ENCODE measurements at regions not wholly inside any gene's neighbourhood (a gene's known extent, or its start where the extent isn't known, plus 50 kb on each side); places are given as distances from the start of the nearest gene placed in this dataset.

GRCh38 chr2:8314063-8314462, 367.8 kb upstream of the ID2 start:
- no peak for TF ChIP-seq ZSCAN23 (tag by site-specific recombination; IDR thresholded peaks at IDR 0.05)
- TF ChIP-seq ZNF776 (tag by site-specific recombination; IDR thresholded peaks at IDR 0.05; ENCODE audit: borderline replicate concordance) = no peak
- no peak for TF ChIP-seq KLF9 (tag by site-specific recombination; IDR thresholded peaks at IDR 0.05; ENCODE audit: low read depth)
- TF ChIP-seq ZNF521 (tag by site-specific recombination; IDR thresholded peaks at IDR 0.05) = no peak
- no peak for TF ChIP-seq CTCF (tag by site-specific recombination; IDR thresholded peaks at IDR 0.05)
- TF ChIP-seq, protein P1, sequence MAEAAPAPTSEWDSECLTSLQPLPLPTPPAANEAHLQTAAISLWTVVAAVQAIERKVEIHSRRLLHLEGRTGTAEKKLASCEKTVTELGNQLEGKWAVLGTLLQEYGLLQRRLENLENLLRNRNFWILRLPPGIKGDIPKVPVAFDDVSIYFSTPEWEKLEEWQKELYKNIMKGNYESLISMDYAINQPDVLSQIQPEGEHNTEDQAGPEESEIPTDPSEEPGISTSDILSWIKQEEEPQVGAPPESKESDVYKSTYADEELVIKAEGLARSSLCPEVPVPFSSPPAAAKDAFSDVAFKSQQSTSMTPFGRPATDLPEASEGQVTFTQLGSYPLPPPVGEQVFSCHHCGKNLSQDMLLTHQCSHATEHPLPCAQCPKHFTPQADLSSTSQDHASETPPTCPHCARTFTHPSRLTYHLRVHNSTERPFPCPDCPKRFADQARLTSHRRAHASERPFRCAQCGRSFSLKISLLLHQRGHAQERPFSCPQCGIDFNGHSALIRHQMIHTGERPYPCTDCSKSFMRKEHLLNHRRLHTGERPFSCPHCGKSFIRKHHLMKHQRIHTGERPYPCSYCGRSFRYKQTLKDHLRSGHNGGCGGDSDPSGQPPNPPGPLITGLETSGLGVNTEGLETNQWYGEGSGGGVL (tag by site-specific recombination; IDR thresholded peaks at IDR 0.05) = no peak
- no peak for TF ChIP-seq YY1 (tag by site-specific recombination; IDR thresholded peaks at IDR 0.05)
- TF ChIP-seq KLF1 (tag by site-specific recombination; IDR thresholded peaks at IDR 0.05) = no peak
- no peak for TF ChIP-seq ZNF274 (IDR thresholded peaks at IDR 0.05; ENCODE audit: low read length)
- no peak for TF ChIP-seq ZNF274 (tag by site-specific recombination; IDR thresholded peaks at IDR 0.05; ENCODE audit: borderline replicate concordance)
- no peak for TF ChIP-seq MZF1 (tag by site-specific recombination; IDR thresholded peaks at IDR 0.05; ENCODE audit: borderline replicate concordance)
